NCI-H146 treated with DMSO at 0.1 percent for 48 hours (cell line): ENCODE measurements at regions not wholly inside any gene's neighbourhood (a gene's known extent, or its start where the extent isn't known, plus 50 kb on each side); places are given as distances from the start of the nearest gene placed in this dataset.
"Not testable (repeated sequence)": the region's sequence is repeated elsewhere in the genome, so short reads cannot be mapped to it uniquely, and the experiment has no call there.

Source experiments
- DNase-seq: peaks from one replicate; lab custom pipeline; 2025; ENCODE audit not compliant: unreplicated experiment; lab: John Stamatoyannopoulos, UW

- no peak for DNase-seq
Observed at GRCh38 chr10:118805146-118805545, 50.4 kb upstream of the CACUL1 start.

- DNase-seq: no peak
Observed at GRCh38 chr10:118807512-118808305, 52.9 kb upstream of the CACUL1 start.

- peak; percentile 49 for DNase-seq
Observed at GRCh38 chr10:118808601-118809356, 54.0 kb upstream of the CACUL1 start.

GRCh38 chr10:118809357-118810220 lies 54.8 kb upstream of the CACUL1 start:
- no peak for DNase-seq

- no peak for DNase-seq
Observed at GRCh38 chr10:118810796-118811505, 56.2 kb upstream of the CACUL1 start.

- DNase-seq: no peak
Observed at GRCh38 chr10:118811675-118812392, 57.1 kb upstream of the CACUL1 start.

GRCh38 chr10:118812393-118812740 lies 57.6 kb upstream of the CACUL1 start:
- no peak for DNase-seq

GRCh38 chr10:118813001-118813400 lies 58.2 kb upstream of the CACUL1 start:
- DNase-seq: not testable (repeated sequence)

GRCh38 chr10:118816471-118817168 lies 61.9 kb upstream of the CACUL1 start:
- no peak for DNase-seq

GRCh38 chr10:118817328-118818068 lies 62.7 kb upstream of the CACUL1 start:
- DNase-seq: no peak

GRCh38 chr10:118818621-118819221 lies 64.0 kb upstream of the CACUL1 start:
- DNase-seq: no peak

- DNase-seq: no peak
Observed at GRCh38 chr10:118820326-118821116, 65.8 kb upstream of the CACUL1 start.

- DNase-seq: no peak
Observed at GRCh38 chr10:118823256-118823907, 68.6 kb upstream of the CACUL1 start.

GRCh38 chr10:118827053-118827452 lies 72.3 kb upstream of the CACUL1 start:
- DNase-seq: no peak

- no peak for DNase-seq
Observed at GRCh38 chr10:118827466-118828155, 72.8 kb upstream of the CACUL1 start.

- DNase-seq: no peak
Observed at GRCh38 chr10:118832241-118832651, 77.5 kb upstream of the CACUL1 start.

GRCh38 chr10:118834370-118834769 lies 79.6 kb upstream of the CACUL1 start:
- not testable (repeated sequence) for DNase-seq
